HepG2 (cell line): ENCODE measurements at regions not wholly inside any gene's neighbourhood (a gene's known extent, or its start where the extent isn't known, plus 50 kb on each side); places are given as distances from the start of the nearest gene placed in this dataset.

Experiments used
- ATAC-seq: fragments of 200-7000 bp; cut with Tn5 transposase; 3 replicates; pipeline ENCODE4 v1.9.1; 2020; ENCODE audit warnings: mild to moderate bottlenecking, moderate library complexity
- BruUV-seq: library from RNA; stranded (reverse); fragments of 400-500 nt; replicated peaks from 2 replicates; lab custom pipeline; 2021; lab: Mats Ljungman, UMichigan
- CTCF ChIA-PET: fragments of 300-600 bp; formaldehyde crosslinking; extraction: SDS; loops from one replicate; lab custom pipeline; 2021; ENCODE audit warnings: low total read pairs, inconsistent platforms, low intra/inter-chr PET ratio; lab: Yijun Ruan, JAX
- POLR2A ChIA-PET: fragments of 350-600 bp; sonication (Branson Sonifier 250); formaldehyde crosslinking; loops from one replicate; lab custom pipeline; 2020; ENCODE audit warnings: antibody characterized with exemption, inconsistent platforms; lab: Yijun Ruan, JAX
- DNase-seq: peaks from one replicate; pipeline ENCODE4 v3.0.0-alpha.2; 2015; ENCODE audit warnings: low spot score
- FAIRE-seq: peaks from 3 replicates; lab custom pipeline; 2011; peaks lifted over from hg19 to GRCh38; lab: Jason Lieb, UNC
- H2AFZ ChIP-seq: one replicate; pipeline ENCODE4 v1.6.1; 2011; ENCODE audit warnings: low read length, inconsistent platforms
- H3K27ac ChIP-seq: fragments of 300-600 bp; 3 replicates; pipeline ENCODE4 v1.8.0; 2011; ENCODE audit warnings: mixed run types, mild to moderate bottlenecking, mixed read lengths, low read length, inconsistent platforms; ENCODE audit not compliant: insufficient read depth; ENCODE audit errors: extremely low read length
- H3K27me3 ChIP-seq, 2 experiments: fragments of 200-600 bp in 1 of 2; 2 replicates in 1 of 2; 3 replicates in 1 of 2; pipeline versions ENCODE4 v1.6.0 to v1.8.0; 2011; ENCODE audit warnings: low read length in 2 of 2, mild to moderate bottlenecking in 2 of 2, moderate library complexity in 2 of 2, inconsistent platforms in 1 of 2; ENCODE audit not compliant: insufficient read depth in 2 of 2, control insufficient read depth in 1 of 2
- H3K36me3 ChIP-seq, 2 experiments: fragments of 200-600 bp in 1 of 2; replicated peaks in 1 of 2; 2 replicates in 1 of 2; 3 replicates in 1 of 2; pipeline versions ENCODE4 v1.5.1 to v1.8.0; 2011; ENCODE audit warnings: low read length in 2 of 2, inconsistent platforms in 1 of 2; ENCODE audit not compliant: insufficient read depth in 2 of 2, control insufficient read depth in 1 of 2
- H3K4me1 ChIP-seq: 2 replicates; pipeline ENCODE4 v1.5.1; 2012; ENCODE audit warnings: low read length, inconsistent platforms; ENCODE audit not compliant: insufficient read depth
- H3K4me2 ChIP-seq: 2 replicates; pipeline ENCODE4 v1.6.0; 2011; ENCODE audit warnings: low read depth, low read length, inconsistent platforms
- H3K4me3 ChIP-seq, 3 experiments: fragments of 200-600 bp in 1 of 3; sonication (generic), shearing (Covaris generic) in 1 of 3; replicated peaks in 1 of 3; 2 replicates each; pipeline ENCODE4 v1.5.1; 2011 to 2016; ENCODE audit warnings: low read length in 3 of 3, inconsistent platforms in 2 of 3, low read depth in 2 of 3, mild to moderate bottlenecking in 2 of 3, control low read depth in 1 of 3, mixed read lengths in 1 of 3; ENCODE audit not compliant: insufficient read depth in 1 of 3
- H3K79me2 ChIP-seq: one replicate; pipeline ENCODE4 v1.6.1; 2011; ENCODE audit warnings: low read length, inconsistent platforms; ENCODE audit not compliant: insufficient read depth
- H3K9ac ChIP-seq: 2 replicates; pipeline ENCODE4 v1.6.0; 2011; ENCODE audit warnings: mild to moderate bottlenecking, low read depth, low read length, inconsistent platforms; ENCODE audit not compliant: insufficient read depth
- H3K9me3 ChIP-seq: 2 replicates; pipeline ENCODE4 v1.5.1; 2012; ENCODE audit warnings: mild to moderate bottlenecking, low read length
- H4K20me1 ChIP-seq: 2 replicates; pipeline ENCODE4 v1.6.0; 2011; ENCODE audit warnings: inconsistent platforms, mild to moderate bottlenecking, low read length, moderate library complexity; ENCODE audit not compliant: insufficient read depth
- HOXA3 ChIP-seq: sonication (generic); formaldehyde crosslinking; IDR thresholded peaks from 2 replicates; pipeline ENCODE4 v1.5.0; 2020; ENCODE audit warnings: missing genetic modification reagents
- NCOA1 ChIP-seq: sonication (generic); formaldehyde crosslinking; IDR thresholded peaks from 2 replicates; pipeline ENCODE4 v1.9.0; 2021; ENCODE audit warnings: missing genetic modification reagents
- PAF1 ChIP-seq: IDR thresholded peaks from 2 replicates; pipeline ENCODE4 v1.6.1; 2016; ENCODE audit warnings: missing genetic modification reagents, missing compliant biosample characterization
- SP2 ChIP-seq: sonication (generic); formaldehyde crosslinking; IDR thresholded peaks from 2 replicates; pipeline ENCODE4 v1.5.1; 2020; ENCODE audit warnings: mild to moderate bottlenecking, missing genetic modification reagents
- TGIF2 ChIP-seq: IDR thresholded peaks from 2 replicates; pipeline ENCODE4 v1.6.1; 2016; ENCODE audit warnings: control low read depth, missing compliant biosample characterization
- WIZ ChIP-seq: sonication (generic); formaldehyde crosslinking; IDR thresholded peaks from 2 replicates; pipeline ENCODE4 v1.5.1; 2020; ENCODE audit warnings: mild to moderate bottlenecking, missing genetic modification reagents
- XBP1 ChIP-seq: sonication (generic); formaldehyde crosslinking; IDR thresholded peaks from 2 replicates; pipeline ENCODE4 v1.5.0; 2020; ENCODE audit warnings: missing genetic modification reagents
- ZNF101 ChIP-seq: sonication (generic); formaldehyde crosslinking; IDR thresholded peaks from 2 replicates; pipeline ENCODE4 v1.4.0; 2020; ENCODE audit warnings: mild to moderate bottlenecking, low read depth, missing genetic modification reagents, borderline replicate concordance
- ZNF251 ChIP-seq: sonication (generic); formaldehyde crosslinking; IDR thresholded peaks from 2 replicates; pipeline ENCODE4 v1.9.0; 2021; ENCODE audit warnings: mild to moderate bottlenecking, missing genetic modification reagents
- ZNF451 ChIP-seq: sonication (generic); formaldehyde crosslinking; IDR thresholded peaks from 2 replicates; pipeline ENCODE4 v1.5.0; 2020; ENCODE audit warnings: mild to moderate bottlenecking, missing genetic modification reagents
- ZSCAN22 ChIP-seq: sonication (generic); formaldehyde crosslinking; IDR thresholded peaks from 2 replicates; pipeline ENCODE4 v1.4.0; 2020; ENCODE audit warnings: mild to moderate bottlenecking, missing genetic modification reagents
- WGBS: methylation state at CpG from one replicate; pipeline ENCODE4 v1.1.6; 2017; ENCODE audit warnings: low lambda C conversion rate; 5-methylcytosine and 5-hydroxymethylcytosine counted together
- in situ Hi-C: cut with HindIII; loops from 2 replicates; pipeline ENCODE4 v1.10.0; 2017; ENCODE audit warnings: low pct_unique_long_range_greater_than_20kb; ENCODE audit not compliant: extremely low pct_ligation_motif_present
- intact Hi-C: fragments of 100-400 bp; cut with micrococcal nuclease; formaldehyde crosslinking; loops from one replicate; pipeline ENCODE4 v1.10.0; 2022; ENCODE audit not compliant: unreplicated experiment
- TF ChIP-seq, protein P1 (sequence below): IDR thresholded peaks from 2 replicates; pipeline ENCODE4 v1.6.1; 2016; ENCODE audit warnings: missing biosample characterization, missing genetic modification reagents, low read depth

DNA sequence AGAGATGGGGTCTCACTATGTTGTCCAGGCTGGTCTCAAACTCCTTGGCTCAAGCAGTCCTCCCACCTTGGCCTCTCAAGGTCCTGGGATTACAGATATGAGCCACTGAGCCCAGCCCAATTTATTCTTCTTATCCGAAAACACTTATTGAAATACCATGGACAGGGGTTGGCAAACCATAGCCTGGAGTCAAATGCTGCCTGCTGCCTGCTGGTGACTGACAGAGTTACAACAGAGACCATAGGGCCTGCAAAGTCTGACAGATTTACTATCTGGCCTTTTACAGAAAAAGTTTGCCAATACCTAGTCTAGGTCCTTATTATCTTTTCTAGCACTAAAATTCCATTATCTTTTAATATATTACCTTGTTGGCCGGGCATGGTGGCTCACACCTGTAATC is 87.1 kb upstream of the ZNF281 start:
- in situ Hi-C loops (no loop called here), intact Hi-C loops (no loop called here)
- Histone ChIP-seq H3K27ac (no peak overlapping the region), H3K27me3 (no peaks in the 10 kb centered on the region; a peak in 1 of 5 replicates), H2AFZ (no peak overlapping the region), H3K9ac (no peak overlapping the region), H4K20me1 (no peaks in the 10 kb centered on the region), H3K4me2 (no peak overlapping the region), H3K36me3 (no peaks in the 10 kb centered on the region), H3K4me1 (no peaks in the 10 kb centered on the region), H3K9me3 (no peaks in the 10 kb centered on the region), H3K4me3 (no peak overlapping the region), H3K79me2 (no peaks in the 10 kb centered on the region)
- FAIRE-seq = no peak
- ChIA-PET CTCF (no interaction called here), POLR2A (no interaction called here)
- ATAC-seq = no peak
- TF ChIP-seq, protein P1, sequence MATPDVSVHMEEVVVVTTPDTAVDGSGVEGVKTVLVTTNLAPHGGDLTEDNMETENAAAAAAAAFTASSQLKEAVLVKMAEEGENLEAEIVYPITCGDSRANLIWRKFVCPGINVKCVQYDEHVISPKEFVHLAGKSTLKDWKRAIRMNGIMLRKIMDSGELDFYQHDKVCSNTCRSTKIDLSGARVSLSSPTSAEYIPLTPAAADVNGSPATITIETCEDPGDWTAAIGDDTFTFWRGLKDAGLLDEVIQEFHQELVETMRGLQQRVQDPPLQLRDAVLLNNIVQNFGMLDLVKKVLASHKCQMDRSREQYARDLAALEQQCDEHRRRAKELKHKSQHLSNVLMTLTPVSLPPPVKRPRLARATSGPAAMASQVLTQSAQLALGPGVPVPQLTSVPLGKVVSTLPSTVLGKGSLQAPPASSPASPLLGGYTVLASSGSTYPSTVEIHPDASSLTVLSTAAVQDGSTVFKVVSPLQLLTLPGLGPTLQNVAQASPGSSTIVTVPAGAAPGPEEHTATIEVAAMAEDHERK (CRISPR knock-in tag) = no peak
- no peak for TF ChIP-seq ZNF451
- no peak for TF ChIP-seq XBP1
- TF ChIP-seq ZNF251 (CRISPR knock-in tag) = no peak
- no peak for TF ChIP-seq SP2
- TF ChIP-seq NCOA1 (CRISPR knock-in tag) = no peak
- no peak for TF ChIP-seq PAF1 (CRISPR knock-in tag)
- no peak for TF ChIP-seq ZNF101 (CRISPR knock-in tag)
- TF ChIP-seq HOXA3 (CRISPR knock-in tag) = no peak
- no peak for TF ChIP-seq WIZ (CRISPR knock-in tag)
- no peak for TF ChIP-seq ZSCAN22 (CRISPR knock-in tag)
- no peak for TF ChIP-seq TGIF2
- 27% methylated on average over 2 of the region's 2 CpGs for WGBS
- BruUV-seq = no TSS peak
- DNase-seq = no peak
